ENCODE measurements at regions not wholly inside any gene's neighbourhood (a gene's known extent, or its start where the extent isn't known, plus 50 kb on each side); places are given as distances from the start of the nearest gene placed in this dataset.

GRCh38 chr22:34004058-34004457 lies 83.8 kb upstream of the LARGE1 start:
- intact Hi-C loops (cut with micrococcal nuclease; ENCODE audit: unreplicated experiment), result no loop called here
- ChIA-PET POLR2A (no interaction called here), CTCF (ENCODE audit: low intra/inter-chr PET ratio, low total read pairs) (no interaction called here)
- no peaks in the 10 kb centered on the region for H3K36me3 ChIP-seq (replicated peaks in 1 of 2; ENCODE audit: control insufficient read depth in 1 of 2, insufficient read depth in 2 of 2, low read length in 2 of 2)
- no TSS peak for BruUV-seq (replicated peaks)
- FAIRE-seq, result no peak
- H3K9me3 ChIP-seq (ENCODE audit: low read length), result no peaks in the 10 kb centered on the region; the same call in 1 of the 2 replicates
- H3K4me1 ChIP-seq (ENCODE audit: insufficient read depth, low read length), result peaks cover 16% of the 10 kb centered on the region
- H3K79me2 ChIP-seq (ENCODE audit: insufficient read depth, low read length), result no peaks in the 10 kb centered on the region
- WGBS (ENCODE audit: low lambda C conversion rate), result 0% methylated on average over 2 of the region's 5 CpGs
- no peaks in the 10 kb centered on the region for H4K20me1 ChIP-seq (ENCODE audit: insufficient read depth, low read length)
- no peak for DNase-seq (ENCODE audit: low spot score)
- H2AFZ ChIP-seq (ENCODE audit: low read length), result no peak overlapping the region
- TF ChIP-seq ZNF572 (CRISPR knock-in tag; IDR thresholded peaks at IDR 0.05) (no peak), MTA1 (CRISPR knock-in tag; IDR thresholded peaks at IDR 0.05; ENCODE audit: borderline replicate concordance) (no peak)
- no peak overlapping the region for H3K9ac ChIP-seq (ENCODE audit: insufficient read depth, low read depth, low read length)
- H3K27ac ChIP-seq (ENCODE audit: extremely low read length, insufficient read depth, low read length), result no peak overlapping the region
- no peaks in the 10 kb centered on the region for H3K27me3 ChIP-seq (ENCODE audit: control insufficient read depth in 1 of 2, insufficient read depth in 2 of 2, low read length in 2 of 2)
- H3K4me2 ChIP-seq (ENCODE audit: low read depth, low read length), result no peak overlapping the region
- in situ Hi-C loops (cut with HindIII; ENCODE audit: extremely low pct_ligation_motif_present, low pct_unique_long_range_greater_than_20kb), result no loop called here
- no peak overlapping the region for H3K4me3 ChIP-seq (replicated peaks in 1 of 3; ENCODE audit: insufficient read depth in 1 of 3, low read depth in 2 of 3, low read length in 3 of 3)
- ATAC-seq, result no peak

- CTCF ChIA-PET (ENCODE audit: low intra/inter-chr PET ratio, low total read pairs), result no interaction called here
- WGBS (ENCODE audit: low lambda C conversion rate), result 0% methylated on average over 3 of the region's 3 CpGs
- no peak overlapping the region for H3K4me3 ChIP-seq (replicated peaks in 1 of 3; ENCODE audit: insufficient read depth in 1 of 3, low read depth in 2 of 3, low read length in 3 of 3)
- DNase-seq (ENCODE audit: low spot score) (no peak), ATAC-seq (no peak), FAIRE-seq (no peak)
- POLR2A ChIA-PET, result no interaction called here
- H3K79me2 ChIP-seq (ENCODE audit: insufficient read depth, low read length), result no peaks in the 10 kb centered on the region
- H4K20me1 ChIP-seq (ENCODE audit: insufficient read depth, low read length), result no peaks in the 10 kb centered on the region
- no TSS peak for BruUV-seq (replicated peaks)
- H3K9me3 ChIP-seq (ENCODE audit: low read length), result peaks cover 17% of the 10 kb centered on the region
- intact Hi-C loops (cut with micrococcal nuclease; ENCODE audit: unreplicated experiment), result no loop called here
- H3K27me3 ChIP-seq (ENCODE audit: control insufficient read depth in 1 of 2, insufficient read depth in 2 of 2, low read length in 2 of 2), result peaks cover 0 to 2% of the 10 kb centered on the region in 2 experiments; a peak in 1 of 5 replicates
- H3K36me3 ChIP-seq (replicated peaks in 1 of 2; ENCODE audit: control insufficient read depth in 1 of 2, insufficient read depth in 2 of 2, low read length in 2 of 2), result no peaks in the 10 kb centered on the region
- no peak overlapping the region for H3K4me2 ChIP-seq (ENCODE audit: low read depth, low read length)
- no peak overlapping the region for H3K27ac ChIP-seq (ENCODE audit: extremely low read length, insufficient read depth, low read length)
- H2AFZ ChIP-seq (ENCODE audit: low read length), result no peak overlapping the region
- no peaks in the 10 kb centered on the region for H3K4me1 ChIP-seq (ENCODE audit: insufficient read depth, low read length)
- TF ChIP-seq DMAP1 (CRISPR knock-in tag; IDR thresholded peaks at IDR 0.05), result no peak
- no peak for TF ChIP-seq ZNF317 (CRISPR knock-in tag; IDR thresholded peaks at IDR 0.05)
- no peak for TF ChIP-seq FOXA1 (IDR thresholded peaks at IDR 0.05)
- no peak for TF ChIP-seq FOXA1 (CRISPR knock-in tag; IDR thresholded peaks at IDR 0.05)
- no peak for TF ChIP-seq RFX3 (CRISPR knock-in tag; IDR thresholded peaks at IDR 0.05)
- no peak for TF ChIP-seq ELF4 (CRISPR knock-in tag; IDR thresholded peaks at IDR 0.05; ENCODE audit: borderline replicate concordance)
- TF ChIP-seq HIVEP1 (CRISPR knock-in tag; IDR thresholded peaks at IDR 0.05), result no peak
- TF ChIP-seq ZIK1 (CRISPR knock-in tag; IDR thresholded peaks at IDR 0.05; ENCODE audit: borderline replicate concordance, low read depth), result no peak
- no peak for TF ChIP-seq HOXD1 (CRISPR knock-in tag; IDR thresholded peaks at IDR 0.05)
- TF ChIP-seq MAFG (CRISPR knock-in tag; IDR thresholded peaks at IDR 0.05), result no peak
- no peak for TF ChIP-seq ARHGAP35 (CRISPR knock-in tag; IDR thresholded peaks at IDR 0.05; ENCODE audit: borderline replicate concordance)
- no peak for TF ChIP-seq STAT6 (CRISPR knock-in tag; IDR thresholded peaks at IDR 0.05; ENCODE audit: borderline replicate concordance)
- TF ChIP-seq AHR (CRISPR knock-in tag; IDR thresholded peaks at IDR 0.05), result no peak
- TF ChIP-seq HOXA3 (CRISPR knock-in tag; IDR thresholded peaks at IDR 0.05), result no peak
- TF ChIP-seq NR1H2 (CRISPR knock-in tag; IDR thresholded peaks at IDR 0.05; ENCODE audit: borderline replicate concordance, low read depth), result no peak
- no peak for TF ChIP-seq ZFYVE20 (CRISPR knock-in tag; IDR thresholded peaks at IDR 0.05; ENCODE audit: borderline replicate concordance, low read depth)
- in situ Hi-C loops (cut with HindIII; ENCODE audit: extremely low pct_ligation_motif_present, low pct_unique_long_range_greater_than_20kb), result no loop called here
- no peak overlapping the region for H3K9ac ChIP-seq (ENCODE audit: insufficient read depth, low read depth, low read length)
Measured at GRCh38 chr22:34010259-34010658, 90.0 kb upstream of the LARGE1 start.

All from HepG2 (cell line).